PC-9 (cell line): ENCODE measurements at regions not wholly inside any gene's neighbourhood (a gene's known extent, or its start where the extent isn't known, plus 50 kb on each side); places are given as distances from the start of the nearest gene placed in this dataset.

ENCODE experiments used
- CTCF ChIP-seq: fragments of 200-600 bp; sonication (generic); conservative IDR thresholded peaks from 2 replicates; pipeline ENCODE4 v1.6.1; 2017; ENCODE audit warnings: mixed run types, antibody characterized with exemption, mild to moderate bottlenecking, moderate library complexity
- EZH2 ChIP-seq: fragments of 200-600 bp; sonication (generic); IDR thresholded peaks from 2 replicates; pipeline ENCODE4 v1.8.0; 2017; ENCODE audit warnings: antibody characterized with exemption, low read depth

GRCh38 chr7:86058649-86059048 lies 585.1 kb upstream of the GRM3 start:
- TF ChIP-seq CTCF (no peak), EZH2 (no peak)
